HG02852 (cell line): ENCODE measurements at regions not wholly inside any gene's neighbourhood (a gene's known extent, or its start where the extent isn't known, plus 50 kb on each side); places are given as distances from the start of the nearest gene placed in this dataset.

Experiments
- ATAC-seq: cut with Tn5 transposase; IDR thresholded peaks from one replicate; pipeline ENCODE4 v1.9.1; 2021; ENCODE audit warnings: mild to moderate bottlenecking, moderate library complexity; ENCODE audit not compliant: unreplicated experiment

- no peak for ATAC-seq
Observed at GRCh38 chr5:143732402-143732801, 79.6 kb upstream of the HMHB1 start.

GRCh38 chr5:143730112-143730801, 81.7 kb upstream of the HMHB1 start:
- no peak for ATAC-seq

GRCh38 chr5:143729334-143729946, 82.5 kb upstream of the HMHB1 start:
- ATAC-seq, result no peak

DNA sequence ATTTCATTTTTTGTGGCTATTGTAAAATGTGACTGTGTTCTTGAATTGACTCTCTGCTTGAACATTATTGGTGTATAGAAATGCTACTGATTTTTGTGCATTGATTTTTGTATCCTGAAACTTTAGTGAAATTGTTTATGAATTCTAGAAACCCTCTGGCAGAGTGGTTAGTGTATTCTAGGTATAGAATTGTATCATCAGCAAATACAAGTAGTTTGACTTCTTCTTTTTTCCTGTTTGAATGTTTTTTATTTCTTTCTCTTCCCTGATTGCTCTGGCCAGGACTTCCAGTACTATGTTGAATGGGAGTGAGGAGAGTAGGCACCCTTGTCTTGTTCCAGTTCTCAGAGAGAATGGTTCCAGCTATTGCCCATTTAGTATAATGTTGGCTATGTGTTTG, 88.8 kb upstream of the HMHB1 start:
- ATAC-seq, result no peak

DNA sequence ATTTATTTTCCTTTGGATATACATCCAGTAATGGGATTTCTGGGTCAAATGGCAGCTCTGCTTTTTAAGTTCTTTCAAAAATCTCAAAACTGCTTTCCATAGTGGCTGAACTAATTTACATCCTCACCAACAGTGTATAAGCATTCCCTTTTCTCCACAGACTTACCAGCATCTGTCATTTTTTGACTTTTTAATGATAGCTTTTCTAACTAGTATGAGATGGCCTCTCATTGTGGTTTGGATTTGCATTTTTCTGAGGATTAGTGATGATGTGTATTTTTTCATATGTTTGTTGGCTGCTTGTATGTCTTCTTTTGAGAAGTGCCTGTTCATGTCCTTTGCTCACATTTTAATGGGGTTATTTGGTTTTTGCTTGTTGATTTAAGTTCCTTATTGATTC, 90.0 kb upstream of the HMHB1 start:
- no peak for ATAC-seq

DNA sequence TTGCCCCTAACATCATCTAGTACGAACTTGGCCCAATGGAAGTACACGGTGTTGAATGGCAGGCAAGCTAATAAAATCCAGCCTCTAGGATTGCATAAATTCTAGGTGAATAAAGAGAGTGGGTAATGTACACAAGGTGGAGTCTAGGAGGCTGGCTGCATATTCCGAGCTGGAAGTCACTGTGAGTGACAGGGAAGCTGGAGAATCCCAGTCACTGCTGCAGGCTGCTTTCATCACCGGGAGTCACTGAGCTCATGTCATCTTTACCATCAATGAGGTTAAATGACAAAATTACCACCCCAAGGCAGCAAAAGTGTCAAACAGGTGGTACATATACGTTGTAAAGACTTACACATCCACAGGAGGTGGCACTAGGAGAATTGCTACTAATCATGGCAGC, 91.3 kb upstream of the HMHB1 start:
- no peak for ATAC-seq

DNA sequence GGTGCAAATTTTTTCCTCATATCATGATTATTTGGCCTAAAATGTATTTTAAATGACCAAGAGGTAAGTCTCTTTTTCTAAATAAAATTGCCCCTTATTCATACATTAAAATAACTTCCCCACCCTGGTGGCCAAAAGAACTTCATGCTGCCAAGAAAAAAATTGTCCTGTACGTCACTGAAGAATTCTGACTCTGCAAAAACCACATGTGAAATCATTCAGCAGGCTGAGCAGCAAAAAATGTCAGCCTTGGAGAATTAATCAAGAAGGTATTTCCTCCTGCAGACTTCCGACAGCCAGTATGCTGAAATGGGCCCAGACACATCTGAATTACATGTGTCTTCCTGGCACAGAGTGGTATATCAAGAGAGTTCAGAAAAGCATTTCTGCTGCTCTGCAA, 94.6 kb upstream of the HMHB1 start:
- ATAC-seq, result no peak

DNA sequence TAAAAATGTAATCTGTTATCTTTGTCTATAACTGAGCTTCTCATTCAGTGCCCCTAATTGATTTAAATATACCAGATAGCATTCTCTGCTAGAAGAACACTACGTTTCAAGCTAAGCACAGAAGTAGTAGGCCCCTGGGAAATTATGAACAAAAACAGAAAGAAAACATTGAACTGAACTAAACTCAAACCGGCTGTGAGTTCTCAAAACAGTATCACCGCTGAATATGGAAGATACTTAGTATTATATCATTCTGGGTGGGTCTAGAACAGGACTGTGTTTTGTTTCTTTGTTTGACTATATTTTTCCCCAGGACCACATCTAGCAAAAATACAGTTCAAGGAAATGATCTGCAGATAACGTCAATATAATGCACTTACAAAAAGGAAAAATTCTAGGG, 95.1 kb upstream of the HMHB1 start:
- ATAC-seq, result no peak

DNA sequence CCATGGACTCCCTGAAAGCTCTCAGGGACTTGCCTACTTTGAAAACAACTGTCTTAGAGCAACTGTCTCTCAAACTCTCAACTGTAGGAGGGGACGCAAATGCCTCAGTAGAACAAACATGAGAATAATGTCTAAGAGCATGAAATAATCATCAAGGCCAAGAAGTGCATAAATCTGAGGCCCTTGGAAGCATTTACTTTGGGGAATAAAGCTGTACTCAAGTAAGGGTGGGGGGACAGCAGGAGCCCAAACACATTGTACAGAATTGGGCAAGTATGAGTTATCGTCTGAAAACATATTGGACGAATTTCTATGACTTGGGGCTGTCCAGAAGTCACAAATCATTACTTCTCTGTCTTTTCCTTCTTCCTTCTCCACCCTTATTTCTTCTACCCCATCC, 96.3 kb upstream of the HMHB1 start:
- ATAC-seq, result no peak

GRCh38 chr5:143714629-143715028, 97.3 kb upstream of the HMHB1 start:
- peak; percentile 85 for ATAC-seq

DNA sequence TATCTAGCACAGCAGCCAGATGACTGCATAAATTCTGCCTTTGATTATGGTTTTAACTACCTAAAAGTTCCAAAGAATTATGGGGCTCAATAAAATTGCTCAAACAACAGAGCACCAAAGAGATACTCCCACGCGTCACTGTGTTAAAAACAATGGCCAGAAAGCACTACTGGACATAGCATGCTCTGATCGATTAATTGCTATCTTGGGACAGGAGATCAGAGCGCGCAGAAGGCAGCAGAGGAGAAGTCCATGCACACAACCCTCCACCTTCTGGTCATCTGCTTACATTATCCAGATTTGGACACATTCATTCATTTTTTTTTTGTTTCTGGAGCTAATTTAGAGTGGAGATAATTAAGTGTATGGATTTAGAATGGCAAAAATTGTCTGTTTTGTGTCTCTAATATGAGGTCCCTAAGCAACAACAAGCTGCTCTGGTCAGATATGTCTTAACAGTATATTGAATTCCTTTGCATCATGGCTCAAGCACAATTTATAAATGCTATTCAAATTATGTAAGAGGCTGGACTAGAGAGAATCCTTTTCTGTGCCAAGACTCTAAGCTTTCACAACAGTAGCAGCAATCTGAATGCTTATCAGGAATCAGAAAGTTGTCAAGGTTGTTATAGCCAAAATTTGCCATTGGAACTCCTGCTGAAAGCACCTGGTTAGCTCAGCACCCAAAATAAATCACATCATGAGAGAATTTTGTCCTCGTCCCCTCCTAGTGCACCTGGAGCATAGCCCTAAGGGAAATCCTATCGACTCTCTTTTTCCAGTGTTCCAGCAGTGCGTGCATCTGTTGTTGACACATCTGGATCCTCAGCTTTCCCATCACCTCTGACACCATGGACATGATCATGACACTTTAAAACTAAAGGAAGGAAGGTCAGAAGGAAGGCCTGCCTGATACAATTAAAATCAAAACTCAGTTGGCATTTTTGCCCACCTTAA, 98.6 kb upstream of the HMHB1 start:
- ATAC-seq, result no peak

DNA sequence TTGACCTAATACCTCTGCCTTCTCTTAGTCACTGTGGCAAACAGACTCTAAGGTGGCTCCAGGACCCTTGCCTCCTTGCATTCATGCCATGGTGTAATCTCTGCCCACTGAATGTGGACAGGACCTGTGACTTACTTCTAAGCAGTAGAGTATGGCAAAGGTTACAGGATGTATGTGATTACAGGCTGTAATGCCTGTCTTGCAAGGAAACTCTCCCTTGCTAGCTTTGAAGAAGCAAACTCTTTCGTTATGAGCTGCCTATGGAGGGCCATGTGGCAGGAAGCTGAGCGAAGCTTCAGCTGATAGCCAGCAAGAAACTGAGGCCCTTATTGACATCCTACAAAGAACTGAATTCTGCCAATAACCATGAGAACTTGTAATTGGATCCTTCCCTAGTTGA, 103.3 kb upstream of the HMHB1 start:
- no peak for ATAC-seq

- no peak for ATAC-seq
Observed at GRCh38 chr5:143707806-143708205, 104.2 kb upstream of the HMHB1 start.

GRCh38 chr5:143705381-143705780, 106.6 kb upstream of the HMHB1 start:
- no peak for ATAC-seq

DNA sequence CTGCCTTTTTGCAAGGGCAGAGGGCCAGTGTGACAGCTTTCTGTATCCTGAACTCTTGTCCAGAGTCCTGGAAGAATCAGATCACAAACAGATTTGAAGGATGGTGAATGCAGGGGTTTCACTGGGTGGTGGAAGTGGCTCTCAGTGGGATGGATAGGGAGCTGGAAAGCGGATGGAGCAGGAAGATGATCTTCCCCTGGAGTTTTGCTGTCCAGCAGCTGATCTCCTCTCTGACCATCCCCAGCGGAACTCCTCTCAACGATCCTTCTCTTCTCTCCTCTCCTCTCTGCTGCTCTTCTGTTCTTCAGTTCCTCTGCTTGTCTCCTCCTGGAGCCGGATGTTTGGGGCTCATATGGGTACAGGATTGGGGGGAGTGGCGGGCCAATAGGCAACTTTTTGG, 108.3 kb upstream of the HMHB1 start:
- no peak for ATAC-seq

DNA sequence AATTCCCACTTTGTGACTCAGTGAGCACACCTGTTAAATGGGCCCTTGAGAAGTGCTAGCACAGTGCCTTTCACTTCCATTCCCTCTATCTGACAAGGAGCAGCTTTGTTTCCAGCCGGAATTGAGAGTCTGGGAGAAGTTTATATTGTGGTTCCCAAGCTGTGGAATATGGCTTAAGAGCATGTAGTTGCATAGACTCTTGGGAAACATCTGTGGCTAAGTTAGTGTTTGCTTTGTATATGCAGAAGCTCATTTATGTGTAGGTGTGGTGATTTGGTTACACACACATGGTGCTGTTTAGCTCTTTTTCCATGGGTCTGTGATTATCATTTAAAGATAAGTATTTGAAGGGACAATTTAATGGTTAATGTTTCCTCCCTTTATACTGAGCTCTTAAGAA, 110.5 kb upstream of the HMHB1 start:
- ATAC-seq, result no peak

GRCh38 chr5:143700994-143701393, 111.0 kb upstream of the HMHB1 start:
- ATAC-seq, result no peak

DNA sequence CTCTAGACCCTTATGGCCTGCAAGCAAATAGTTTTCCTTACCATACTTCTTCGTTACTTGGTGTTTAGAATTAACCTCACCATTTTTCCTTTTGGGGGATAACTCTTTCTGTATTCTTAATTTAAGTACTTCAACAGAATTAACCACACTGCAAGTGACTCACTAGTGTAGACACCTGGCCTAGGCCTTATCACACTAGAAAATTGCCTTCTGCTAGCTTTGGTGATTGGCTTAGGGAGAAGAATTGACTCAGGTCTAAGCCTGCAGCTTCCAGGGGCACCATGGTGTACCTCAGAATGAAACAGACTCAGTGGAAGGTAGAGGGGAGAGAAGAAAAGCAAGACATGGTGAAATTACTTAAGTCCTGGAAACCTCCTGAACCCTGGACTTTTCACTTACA, 112.8 kb upstream of the HMHB1 start:
- ATAC-seq, result no peak

GRCh38 chr5:143698574-143698973, 113.4 kb upstream of the HMHB1 start:
- ATAC-seq, result no peak

DNA sequence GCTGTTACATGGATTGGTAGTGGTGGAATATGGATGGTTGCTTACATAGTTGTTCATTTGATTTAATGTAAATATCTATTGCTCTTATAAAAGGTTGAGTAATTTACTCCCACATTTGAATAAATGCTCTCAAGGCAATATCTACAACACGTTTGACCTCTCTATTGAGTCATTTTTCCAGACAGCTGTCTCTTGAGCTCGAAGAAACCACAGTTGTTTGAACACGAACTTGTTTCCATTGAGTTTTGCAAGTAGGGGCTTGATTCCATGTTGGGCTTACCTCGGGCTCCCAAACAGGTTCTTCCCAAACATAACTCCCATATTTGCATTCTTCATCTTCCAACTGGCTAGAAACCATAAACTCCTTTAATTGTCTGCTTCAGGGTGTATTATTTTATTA, 115.0 kb upstream of the HMHB1 start:
- ATAC-seq, result no peak

DNA sequence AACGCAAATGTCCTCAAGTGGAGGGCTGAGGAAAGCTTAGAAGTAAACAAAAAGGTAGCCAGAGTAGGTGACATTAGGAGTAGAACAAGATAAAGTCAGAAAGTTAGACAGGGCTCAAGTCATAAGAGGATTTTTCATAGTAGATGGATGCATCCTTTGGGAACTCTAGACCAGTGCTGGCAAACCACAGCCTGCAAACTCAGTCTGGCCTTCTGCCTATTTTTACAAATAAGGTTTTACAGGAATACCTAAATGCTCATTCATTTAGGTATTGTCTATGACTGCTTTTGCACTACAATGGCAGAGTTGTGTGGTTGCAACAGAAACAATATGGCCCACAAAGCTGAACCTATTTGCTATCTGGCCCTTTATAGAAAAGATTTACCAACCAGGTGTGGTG, 116.0 kb upstream of the HMHB1 start:
- no peak for ATAC-seq
